NB4 (cell line): ENCODE measurements at regions not wholly inside any gene's neighbourhood (a gene's known extent, or its start where the extent isn't known, plus 50 kb on each side); places are given as distances from the start of the nearest gene placed in this dataset.

Experiments
- CTCF ChIP-seq: IDR thresholded peaks from one replicate; pipeline ENCODE4 v1.5.1; 2012; ENCODE audit warnings: low read depth, low read length
- POLR2A ChIP-seq: IDR thresholded peaks from 2 replicates; pipeline ENCODE4 v1.6.1; 2011; ENCODE audit warnings: mild to moderate bottlenecking; ENCODE audit not compliant: insufficient read length; ENCODE audit errors: extremely low read depth

- TF ChIP-seq CTCF (no peak), POLR2A (no peak)
Measured at GRCh38 chr1:55359611-55360010, 144.4 kb upstream of the USP24 start.
